Panc1 (cell line): ENCODE measurements at regions not wholly inside any gene's neighbourhood (a gene's known extent, or its start where the extent isn't known, plus 50 kb on each side); places are given as distances from the start of the nearest gene placed in this dataset.

ENCODE experiments used
- ATAC-seq: fragments of 200-7000 bp; cut with Tn5 transposase; 2 replicates; pipeline ENCODE4 v1.9.1; 2020; ENCODE audit warnings: mild to moderate bottlenecking, moderate library complexity
- BruUV-seq: library from RNA; stranded (reverse); fragments of 400-500 nt; replicated peaks from 2 replicates; lab custom pipeline; 2021; lab: Mats Ljungman, UMichigan
- CTCF ChIA-PET: fragments of 300-600 bp; sonication (Branson Sonifier 250); formaldehyde crosslinking; loops from one replicate; lab custom pipeline; 2022; ENCODE audit warnings: antibody characterized with exemption; lab: Charles Lee
- POLR2A ChIA-PET: fragments of 300-600 bp; sonication (Branson Sonifier 250); formaldehyde crosslinking; loops from one replicate; lab custom pipeline; 2022; ENCODE audit warnings: antibody characterized with exemption; lab: Charles Lee
- DNase-seq: peaks from one replicate; pipeline ENCODE4 v3.0.0-alpha.2; 2010; ENCODE audit warnings: low read depth, low spot score
- H3K27ac ChIP-seq: 2 replicates; pipeline ENCODE4 v1.5.1; 2011; ENCODE audit warnings: mild to moderate bottlenecking, low read length, inconsistent platforms
- H3K27me3 ChIP-seq: fragments of 200-500 bp; sonication (Bioruptor generic); 2 replicates; pipeline ENCODE4 v1.6.0; 2014; ENCODE audit warnings: low read length, inconsistent platforms; ENCODE audit not compliant: control insufficient read depth, insufficient read depth
- H3K36me3 ChIP-seq: fragments of 200-500 bp; sonication (Bioruptor generic); 2 replicates; pipeline ENCODE4 v1.5.1; 2014; ENCODE audit warnings: inconsistent platforms, mild to moderate bottlenecking, low read length, moderate library complexity; ENCODE audit not compliant: control insufficient read depth, insufficient read depth
- H3K4me1 ChIP-seq: 2 replicates; pipeline ENCODE4 v1.5.1; 2011; ENCODE audit warnings: inconsistent platforms, mild to moderate bottlenecking, low read length, moderate library complexity; ENCODE audit not compliant: control insufficient read depth, insufficient read depth
- H3K4me3 ChIP-seq, 2 experiments: 2 replicates each; pipeline ENCODE4 v1.5.1; 2011 to 2012; ENCODE audit warnings: low read depth in 2 of 2, low read length in 2 of 2, mild to moderate bottlenecking in 2 of 2, inconsistent platforms in 1 of 2, moderate library complexity in 1 of 2
- H3K9me3 ChIP-seq: fragments of 200-500 bp; sonication (Bioruptor generic); 2 replicates; pipeline ENCODE4 v1.5.1; 2014; ENCODE audit warnings: low read depth, mild to moderate bottlenecking, inconsistent platforms, low read length, moderate library complexity; ENCODE audit not compliant: control insufficient read depth, insufficient read depth
- CTCF ChIP-seq: fragments of 450-650 bp; IDR thresholded peaks from 2 replicates; pipeline ENCODE4 v1.5.1; 2017; ENCODE audit warnings: mild to moderate bottlenecking
- POLR2AphosphoS5 ChIP-seq: IDR thresholded peaks from 2 replicates; pipeline ENCODE4 v1.6.1; 2012; ENCODE audit warnings: mild to moderate bottlenecking, low read depth, low read length, moderate library complexity
- SIN3A ChIP-seq: IDR thresholded peaks from 2 replicates; pipeline ENCODE4 v1.6.1; 2012; ENCODE audit warnings: low read depth, mild to moderate bottlenecking, low read length, moderate library complexity, borderline replicate concordance; ENCODE audit not compliant: insufficient read depth
- TCF7L2 ChIP-seq: IDR thresholded peaks from 2 replicates; pipeline ENCODE4 v1.6.1; 2011; ENCODE audit warnings: mild to moderate bottlenecking, low read depth, low read length, inconsistent platforms
- in situ Hi-C: cut with HindIII; loops from 2 replicates; pipeline ENCODE4 v1.10.0; 2016; ENCODE audit warnings: low sequenced_read_pairs, low pct_unique_long_range_greater_than_20kb
- intact Hi-C: fragments of 100-400 bp; cut with micrococcal nuclease; formaldehyde crosslinking; loops from one replicate; pipeline ENCODE4 v1.10.0; 2022; ENCODE audit not compliant: unreplicated experiment
- TF ChIP-seq, protein P1 (sequence below), 2 experiments: IDR thresholded peaks; 2 replicates each; pipeline ENCODE4 v1.6.1; 2011 to 2012; ENCODE audit warnings: low read depth in 2 of 2, control low read depth in 1 of 2, low read length in 1 of 2, mild to moderate bottlenecking in 1 of 2, moderate library complexity in 1 of 2; ENCODE audit not compliant: insufficient read depth in 1 of 2

- Histone ChIP-seq H3K27ac (no peak overlapping the region), H3K4me3 (no peak overlapping the region), H3K27me3 (peaks cover 17% of the 10 kb centered on the region), H3K36me3 (no peaks in the 10 kb centered on the region), H3K4me1 (no peaks in the 10 kb centered on the region), H3K9me3 (no peaks in the 10 kb centered on the region)
- in situ Hi-C loops (no loop called here), intact Hi-C loops (no loop called here)
- no peak for TF ChIP-seq SIN3A
- TF ChIP-seq CTCF: no peak
- POLR2A ChIA-PET: no interaction called here
- CTCF ChIA-PET: no interaction called here
- BruUV-seq: no TSS peak
- ATAC-seq (no peak), DNase-seq (no peak)
These were observed 390.0 kb downstream of the TNS3 start for GRCh38 chr7:47191876-47192291.

DNA sequence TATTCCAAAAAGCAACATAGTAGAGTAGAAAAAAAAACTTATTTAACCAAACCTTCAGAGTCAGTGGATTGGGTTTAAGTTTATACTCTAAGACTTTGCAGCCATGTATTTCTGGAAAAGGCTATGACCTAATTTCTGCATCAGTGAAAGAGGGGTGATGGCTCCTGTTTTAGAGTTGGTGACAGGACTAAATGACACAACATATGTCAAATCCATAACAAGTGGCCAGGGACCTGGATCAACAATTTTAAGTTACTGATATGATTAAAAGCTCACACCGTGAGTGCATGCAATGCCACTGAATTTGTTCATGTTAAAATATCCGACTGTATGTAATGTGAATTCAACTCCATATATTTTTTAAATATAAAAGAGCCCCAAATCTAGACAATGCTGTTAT lies 390.6 kb downstream of the TNS3 start:
- ChIA-PET CTCF (no interaction called here), POLR2A (no interaction called here)
- ATAC-seq (no peak), DNase-seq (no peak)
- in situ Hi-C loops: no loop called here
- H3K4me3 ChIP-seq: no peak overlapping the region
- H3K9me3 ChIP-seq: no peaks in the 10 kb centered on the region
- intact Hi-C loops: no loop called here
- TF ChIP-seq, protein P1, sequence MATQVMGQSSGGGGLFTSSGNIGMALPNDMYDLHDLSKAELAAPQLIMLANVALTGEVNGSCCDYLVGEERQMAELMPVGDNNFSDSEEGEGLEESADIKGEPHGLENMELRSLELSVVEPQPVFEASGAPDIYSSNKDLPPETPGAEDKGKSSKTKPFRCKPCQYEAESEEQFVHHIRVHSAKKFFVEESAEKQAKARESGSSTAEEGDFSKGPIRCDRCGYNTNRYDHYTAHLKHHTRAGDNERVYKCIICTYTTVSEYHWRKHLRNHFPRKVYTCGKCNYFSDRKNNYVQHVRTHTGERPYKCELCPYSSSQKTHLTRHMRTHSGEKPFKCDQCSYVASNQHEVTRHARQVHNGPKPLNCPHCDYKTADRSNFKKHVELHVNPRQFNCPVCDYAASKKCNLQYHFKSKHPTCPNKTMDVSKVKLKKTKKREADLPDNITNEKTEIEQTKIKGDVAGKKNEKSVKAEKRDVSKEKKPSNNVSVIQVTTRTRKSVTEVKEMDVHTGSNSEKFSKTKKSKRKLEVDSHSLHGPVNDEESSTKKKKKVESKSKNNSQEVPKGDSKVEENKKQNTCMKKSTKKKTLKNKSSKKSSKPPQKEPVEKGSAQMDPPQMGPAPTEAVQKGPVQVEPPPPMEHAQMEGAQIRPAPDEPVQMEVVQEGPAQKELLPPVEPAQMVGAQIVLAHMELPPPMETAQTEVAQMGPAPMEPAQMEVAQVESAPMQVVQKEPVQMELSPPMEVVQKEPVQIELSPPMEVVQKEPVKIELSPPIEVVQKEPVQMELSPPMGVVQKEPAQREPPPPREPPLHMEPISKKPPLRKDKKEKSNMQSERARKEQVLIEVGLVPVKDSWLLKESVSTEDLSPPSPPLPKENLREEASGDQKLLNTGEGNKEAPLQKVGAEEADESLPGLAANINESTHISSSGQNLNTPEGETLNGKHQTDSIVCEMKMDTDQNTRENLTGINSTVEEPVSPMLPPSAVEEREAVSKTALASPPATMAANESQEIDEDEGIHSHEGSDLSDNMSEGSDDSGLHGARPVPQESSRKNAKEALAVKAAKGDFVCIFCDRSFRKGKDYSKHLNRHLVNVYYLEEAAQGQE (IDR thresholded peaks at IDR 0.05; ENCODE audit: insufficient read depth in 1 of 2, low read depth in 2 of 2, low read length in 1 of 2): no peak
- no peak for TF ChIP-seq SIN3A
- no peak for TF ChIP-seq TCF7L2
- TF ChIP-seq POLR2AphosphoS5: no peak
- no peak for TF ChIP-seq CTCF
- H3K4me1 ChIP-seq: no peaks in the 10 kb centered on the region
- H3K27me3 ChIP-seq: peaks cover 20% of the 10 kb centered on the region
- H3K27ac ChIP-seq: no peak overlapping the region
- H3K36me3 ChIP-seq: no peaks in the 10 kb centered on the region
- BruUV-seq: no TSS peak

DNA sequence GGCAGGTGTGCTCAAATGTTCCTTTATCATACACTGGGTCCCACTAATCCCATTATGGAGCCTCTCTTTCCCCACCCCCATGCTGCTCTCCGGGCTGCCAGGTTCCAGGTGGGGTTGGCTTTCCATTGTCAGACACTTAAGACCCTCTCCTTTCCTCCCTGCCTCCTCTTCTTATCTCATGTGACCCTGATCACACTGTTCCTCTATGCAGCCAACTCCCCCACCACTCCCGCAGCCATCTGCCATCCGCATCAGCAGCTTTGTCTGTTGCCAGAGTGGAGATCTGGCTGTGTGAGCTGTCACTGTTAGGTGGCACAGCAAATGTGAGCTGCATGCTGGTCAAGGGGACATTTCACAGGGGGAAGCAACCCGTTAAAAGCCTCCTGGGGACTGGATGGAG lies 391.4 kb downstream of the TNS3 start:
- in situ Hi-C loops (no loop called here), intact Hi-C loops (no loop called here)
- no peak for ATAC-seq
- ChIA-PET CTCF (no interaction called here), POLR2A (no interaction called here)
- H3K9me3 ChIP-seq: no peaks in the 10 kb centered on the region
- no peak for DNase-seq
- no peaks in the 10 kb centered on the region for H3K36me3 ChIP-seq
- no peaks in the 10 kb centered on the region for H3K4me1 ChIP-seq
- TF ChIP-seq SIN3A (no peak), POLR2AphosphoS5 (no peak), CTCF (no peak), TCF7L2 (no peak)
- TF ChIP-seq, protein P1 (IDR thresholded peaks at IDR 0.05; ENCODE audit: insufficient read depth in 1 of 2, low read depth in 2 of 2, low read length in 1 of 2): no peak
- H3K27ac ChIP-seq: no peak overlapping the region
- H3K4me3 ChIP-seq: no peak overlapping the region
- BruUV-seq: no TSS peak
- peaks cover 17% of the 10 kb centered on the region for H3K27me3 ChIP-seq
